GM19395 (cell line): ENCODE measurements at regions not wholly inside any gene's neighbourhood (a gene's known extent, or its start where the extent isn't known, plus 50 kb on each side); places are given as distances from the start of the nearest gene placed in this dataset.

Experiments used
- ATAC-seq: cut with Tn5 transposase; IDR thresholded peaks from one replicate; pipeline ENCODE4 v1.9.1; 2021; ENCODE audit warnings: mild to moderate bottlenecking, moderate library complexity; ENCODE audit not compliant: unreplicated experiment

- no peak for ATAC-seq
Observed at GRCh38 chrX:16488959-16489358, 161.0 kb upstream of the S100G start.

GRCh38 chrX:16491461-16491860 lies 158.5 kb upstream of the S100G start:
- ATAC-seq = no peak

DNA sequence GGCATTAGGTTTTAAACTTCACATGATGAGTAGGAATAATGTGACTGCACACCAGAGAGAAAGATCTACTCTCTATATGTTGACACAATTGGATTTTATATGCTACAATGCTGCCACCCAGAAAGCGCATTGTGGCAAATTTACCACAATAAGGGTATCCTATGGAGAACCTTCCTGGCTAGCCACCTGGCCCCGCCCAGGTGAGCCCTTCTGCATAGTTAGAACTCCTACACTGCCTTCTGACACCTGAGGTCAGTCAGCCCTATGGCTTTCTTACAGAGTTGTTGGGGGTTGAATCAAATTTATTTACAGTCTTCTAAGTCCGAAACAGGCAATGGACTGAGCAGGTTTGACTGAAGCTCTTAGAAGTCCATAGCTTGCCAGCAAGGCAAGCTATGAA lies 153.8 kb upstream of the S100G start:
- no peak for ATAC-seq

- no peak for ATAC-seq
Observed at GRCh38 chrX:16511796-16512776, 137.9 kb upstream of the S100G start.

GRCh38 chrX:16516232-16516876 lies 133.6 kb upstream of the S100G start:
- no peak for ATAC-seq

GRCh38 chrX:16517039-16517605 lies 132.8 kb upstream of the S100G start:
- no peak for ATAC-seq

DNA sequence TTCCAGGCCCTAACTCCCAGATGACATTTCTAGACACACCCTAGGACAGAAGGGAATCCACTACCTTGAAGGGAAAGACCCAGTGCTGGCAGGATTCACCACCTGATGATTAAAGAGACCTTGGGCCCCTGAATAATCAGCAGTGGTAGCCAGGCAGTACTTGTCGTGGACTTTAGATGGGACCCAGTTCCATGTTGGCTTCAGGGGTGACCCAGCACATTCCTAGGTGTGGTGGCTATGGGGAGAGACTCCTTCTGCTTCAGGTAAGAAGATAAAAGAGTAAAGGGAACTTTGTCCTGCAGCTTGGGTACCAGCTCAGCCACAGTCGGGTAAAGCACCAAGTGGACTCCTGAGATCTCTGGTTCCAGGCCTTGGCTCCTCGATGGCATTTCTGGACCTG lies 131.8 kb upstream of the S100G start:
- ATAC-seq = no peak

GRCh38 chrX:16524316-16524715 lies 125.6 kb upstream of the S100G start:
- ATAC-seq = no peak

GRCh38 chrX:16526003-16526402 lies 124.0 kb upstream of the S100G start:
- no peak for ATAC-seq

DNA sequence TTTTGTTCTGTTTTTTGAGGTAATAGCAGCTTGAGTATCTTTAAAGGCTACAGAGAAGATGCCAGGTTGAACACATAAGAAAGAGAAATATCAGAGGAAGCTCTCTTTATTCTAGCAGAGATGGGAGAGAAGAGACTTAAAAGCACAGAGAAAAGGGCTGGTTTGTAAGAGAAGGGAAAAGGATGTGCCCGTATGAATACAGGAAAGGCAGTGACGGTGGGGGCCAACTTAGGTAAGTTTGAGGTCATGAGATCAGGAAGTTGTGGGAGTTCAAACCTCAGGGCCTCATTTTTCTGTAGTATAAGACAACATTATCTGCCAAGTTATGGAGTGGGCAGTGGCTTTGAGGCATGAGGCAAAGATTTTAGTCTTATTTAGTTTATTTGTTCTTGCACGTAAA lies 121.3 kb upstream of the S100G start:
- no peak for ATAC-seq
